HL-60 (cell line): ENCODE measurements at regions not wholly inside any gene's neighbourhood (a gene's known extent, or its start where the extent isn't known, plus 50 kb on each side); places are given as distances from the start of the nearest gene placed in this dataset.

Experiments used
- CTCF ChIP-seq: IDR thresholded peaks from one replicate; pipeline ENCODE4 v1.5.1; 2011; ENCODE audit warnings: low read length, control low read depth, inconsistent platforms; ENCODE audit not compliant: insufficient read depth
- GABPA ChIP-seq: IDR thresholded peaks from 2 replicates; pipeline ENCODE4 v1.6.1; 2012; ENCODE audit warnings: low read depth
- POLR2AphosphoS5 ChIP-seq: IDR thresholded peaks from 2 replicates; pipeline ENCODE4 v1.6.1; 2012; ENCODE audit warnings: low read depth

- TF ChIP-seq CTCF (no peak), POLR2AphosphoS5 (no peak), GABPA (no peak)
Measured at GRCh38 chr13:103297083-103297482, 230.9 kb upstream of the SLC10A2 start.
